ENCODE measurements at regions not wholly inside any gene's neighbourhood (a gene's known extent, or its start where the extent isn't known, plus 50 kb on each side); places are given as distances from the start of the nearest gene placed in this dataset.

- TF ChIP-seq CTCF (IDR thresholded peaks at IDR 0.05; ENCODE audit: low read depth, low read length, missing input control) (no peak), YY1 (IDR thresholded peaks at IDR 0.05) (no peak), TAF1 (conservative IDR thresholded peaks at IDR 0.05) (no peak), JUND (IDR thresholded peaks at IDR 0.05) (no peak), RAD21 (IDR thresholded peaks at IDR 0.05) (no peak), GABPA (IDR thresholded peaks at IDR 0.05 in 1 of 2, conservative IDR thresholded peaks at IDR 0.05 in 1 of 2) (no peak), ATF3 (IDR thresholded peaks at IDR 0.05) (no peak)
Measured at GRCh38 chr1:238998577-238998976, 387.8 kb upstream of the CHRM3 start.
